Islet precursor cell (in vitro differentiated cells): ENCODE measurements at regions not wholly inside any gene's neighbourhood (a gene's known extent, or its start where the extent isn't known, plus 50 kb on each side); places are given as distances from the start of the nearest gene placed in this dataset.
"Not testable (repeated sequence)": the region's sequence is repeated elsewhere in the genome, so short reads cannot be mapped to it uniquely, and the experiment has no call there.

Experiments used
- DNase-seq: peaks from one replicate; pipeline ENCODE4 v3.0.0-alpha.2; 2018

- peak; percentile 68 for DNase-seq
Observed at GRCh38 chr2:51795248-51795888, 763.4 kb upstream of the NRXN1 start.

DNA sequence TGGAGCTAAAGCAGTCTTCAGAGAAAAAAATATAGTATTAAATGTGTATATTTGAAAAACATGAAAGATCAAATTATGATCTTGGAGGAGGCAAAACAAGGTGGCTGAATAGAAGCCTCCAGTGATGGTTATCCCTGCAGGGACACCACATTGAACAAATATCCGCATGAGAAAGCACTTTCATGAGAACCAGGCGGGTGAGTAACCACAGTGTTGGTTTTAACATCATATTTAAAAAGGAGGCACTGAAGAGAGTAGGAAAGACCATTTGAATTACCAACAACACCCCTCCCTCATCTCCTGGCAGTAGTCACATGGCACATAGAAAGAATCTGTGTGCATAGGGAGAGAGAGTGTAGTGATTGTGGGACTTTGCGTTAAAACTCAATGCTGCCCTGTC lies 759.6 kb upstream of the NRXN1 start:
- no peak for DNase-seq

DNA sequence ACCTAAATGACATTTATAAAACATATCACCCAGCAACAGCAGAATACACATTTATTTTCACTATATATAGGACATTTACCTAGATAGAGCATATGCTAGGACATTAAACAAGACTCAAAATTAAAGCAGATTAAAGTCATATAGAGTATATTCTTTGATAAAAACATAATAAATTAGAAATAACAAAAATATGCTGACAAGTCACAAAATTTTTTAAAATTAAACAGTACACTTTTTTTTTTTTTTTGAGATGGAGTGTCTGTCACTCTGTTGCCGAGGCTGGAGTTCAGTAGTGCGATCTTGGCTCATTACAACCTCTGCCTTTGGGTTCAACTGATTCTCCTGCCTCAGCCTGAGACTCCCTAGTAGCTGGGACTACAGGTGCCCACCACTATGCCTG lies 758.9 kb upstream of the NRXN1 start:
- no peak for DNase-seq

DNA sequence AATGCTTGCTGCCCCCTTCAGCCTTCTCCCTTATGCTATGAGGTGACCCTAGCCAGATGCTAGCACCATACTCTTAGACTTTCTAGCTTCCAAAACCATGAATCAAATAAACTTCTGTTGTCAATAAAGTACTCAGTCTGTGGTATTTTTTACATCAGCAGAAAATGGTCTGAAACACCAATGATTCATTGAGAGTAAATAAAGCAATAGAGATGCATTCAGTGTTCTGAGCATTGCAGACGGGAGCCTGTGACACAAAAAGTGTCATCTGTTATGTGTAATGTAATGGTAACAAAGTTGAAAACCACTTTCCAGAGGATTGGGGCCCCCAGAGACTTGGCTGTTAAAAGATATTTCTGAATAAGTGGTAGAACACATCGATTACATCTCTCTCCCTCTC lies 758.0 kb upstream of the NRXN1 start:
- DNase-seq, result no peak

DNA sequence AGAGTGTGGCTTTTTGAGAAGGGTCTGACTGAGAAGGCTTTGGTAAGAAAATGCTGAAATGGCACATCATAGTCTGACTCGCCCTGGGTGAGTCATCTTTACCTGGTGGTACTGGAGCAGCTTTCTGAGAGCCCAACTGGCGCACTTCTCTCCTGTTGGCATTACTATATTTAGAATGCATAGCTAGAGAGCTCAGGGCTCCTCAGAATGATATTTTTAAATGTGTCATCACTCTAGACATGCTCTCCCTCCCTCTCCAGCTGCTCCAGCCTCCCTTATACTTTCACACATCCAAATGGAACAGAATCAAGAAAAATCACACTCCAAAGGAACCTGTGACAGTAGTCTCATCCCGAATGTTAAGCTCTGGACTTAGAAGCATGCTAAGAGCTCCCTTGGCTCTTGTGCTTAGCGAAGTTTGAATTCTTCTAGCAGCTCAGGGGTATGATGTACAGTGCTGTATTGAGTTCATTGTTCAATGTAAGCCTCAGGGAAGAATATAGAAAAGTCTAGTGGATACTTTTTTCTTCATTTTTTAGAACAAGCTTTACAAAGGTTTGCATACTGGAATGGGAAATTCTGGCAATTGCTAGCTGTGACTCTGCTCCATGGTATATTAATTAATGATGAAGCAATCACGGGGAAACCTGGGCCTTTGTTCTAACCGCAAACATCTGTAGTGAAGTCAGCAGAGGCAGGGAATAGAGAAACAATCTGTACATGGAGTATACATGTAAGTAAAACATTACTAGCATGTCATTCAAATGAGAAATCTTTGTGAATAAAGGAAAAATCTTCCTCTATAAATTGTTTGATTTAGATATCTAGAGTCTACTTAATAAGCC lies 751.2 kb upstream of the NRXN1 start:
- DNase-seq, result no peak

GRCh38 chr2:51781691-51782090 lies 749.8 kb upstream of the NRXN1 start:
- DNase-seq, result no peak

DNA sequence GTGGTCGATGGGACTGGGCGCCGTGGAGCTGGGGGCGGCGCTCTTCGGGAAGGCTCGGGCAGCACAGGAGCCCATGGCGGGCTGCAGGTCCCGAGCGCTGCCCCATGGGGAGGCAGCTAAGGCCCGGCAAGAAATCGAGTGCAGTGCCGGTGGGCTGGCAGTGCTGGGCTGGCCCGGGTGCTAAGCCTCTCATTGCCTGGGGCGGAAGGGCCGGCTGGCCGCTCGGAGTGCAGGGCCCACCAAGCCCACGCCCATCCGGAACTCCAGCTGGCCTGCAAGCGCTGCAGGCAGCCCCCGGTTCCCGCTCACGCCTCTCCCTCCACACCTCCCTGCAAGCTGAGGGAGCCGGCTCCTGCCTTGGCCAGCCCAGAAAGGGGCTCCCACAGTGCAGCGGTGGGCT lies 748.4 kb upstream of the NRXN1 start:
- no peak for DNase-seq

GRCh38 chr2:51779723-51780122 lies 747.8 kb upstream of the NRXN1 start:
- DNase-seq, result not testable (repeated sequence)

DNA sequence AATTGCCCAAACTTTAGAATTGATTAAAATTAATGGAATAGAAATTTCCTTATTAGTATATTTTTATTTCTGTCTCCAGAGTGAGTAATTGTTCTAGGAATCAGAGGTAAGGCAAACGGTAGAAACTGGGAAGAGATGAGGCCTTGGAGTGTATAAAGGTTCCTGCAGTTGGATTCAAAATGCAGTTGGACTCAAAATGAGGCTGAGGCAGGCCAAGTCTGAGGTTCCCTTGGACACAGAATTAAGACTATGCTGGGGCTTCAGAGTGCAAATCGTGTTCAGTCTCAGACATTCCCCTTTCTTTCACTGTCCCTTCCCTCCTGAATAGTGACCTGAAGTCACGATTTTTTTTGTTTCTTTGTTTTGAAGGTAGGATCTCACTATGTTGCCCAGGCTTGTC lies 746.9 kb upstream of the NRXN1 start:
- no peak for DNase-seq

DNA sequence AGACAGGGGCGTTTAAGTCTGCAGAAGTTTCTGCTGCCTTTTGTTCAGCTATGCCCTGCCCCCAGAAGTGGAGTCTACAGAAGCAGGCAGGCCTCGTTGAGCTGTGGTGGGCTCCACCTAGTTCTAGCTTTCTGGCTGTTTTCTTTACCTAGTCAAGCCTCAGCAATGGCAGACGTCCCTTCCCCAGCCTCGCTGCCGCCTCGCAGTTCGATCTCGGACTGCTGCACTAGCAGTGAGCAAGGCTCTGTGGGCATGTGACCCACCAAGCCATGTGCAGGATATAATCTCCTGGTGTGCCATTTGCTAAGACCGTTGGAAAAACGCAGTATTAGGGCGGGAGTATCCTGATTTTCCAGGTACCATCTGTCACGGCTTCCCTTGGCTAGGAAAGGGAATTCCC lies 742.7 kb upstream of the NRXN1 start:
- not testable (repeated sequence) for DNase-seq

- DNase-seq, result no peak
Observed at GRCh38 chr2:51760441-51760840, 728.5 kb upstream of the NRXN1 start.

GRCh38 chr2:51758081-51758480 lies 726.1 kb upstream of the NRXN1 start:
- DNase-seq, result no peak

DNA sequence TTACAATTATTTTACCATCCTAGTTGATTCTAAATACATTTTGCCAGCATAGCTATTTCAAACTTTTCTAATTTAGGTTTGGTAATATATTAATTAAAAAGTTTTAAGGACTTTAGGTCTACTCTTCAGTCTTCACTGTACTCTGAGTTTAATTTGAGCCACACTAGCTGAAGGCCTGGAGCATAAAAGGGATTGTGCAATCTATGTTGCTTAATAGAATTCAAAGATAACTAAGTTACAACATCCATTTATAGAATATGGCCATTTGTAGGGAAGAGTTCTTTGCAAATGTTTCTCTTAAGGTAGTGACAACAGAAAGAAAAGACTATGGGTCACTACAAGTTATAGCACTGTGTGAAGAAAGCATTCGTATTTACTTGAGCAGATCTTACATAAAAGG lies 702.2 kb upstream of the NRXN1 start:
- DNase-seq, result no peak

- DNase-seq, result no peak
Observed at GRCh38 chr2:51723691-51724090, 691.8 kb upstream of the NRXN1 start.

- DNase-seq, result no peak
Observed at GRCh38 chr2:51722311-51722710, 690.4 kb upstream of the NRXN1 start.

- no peak for DNase-seq
Observed at GRCh38 chr2:51720826-51721225, 688.9 kb upstream of the NRXN1 start.

GRCh38 chr2:51718881-51719280 lies 686.9 kb upstream of the NRXN1 start:
- DNase-seq, result no peak

- DNase-seq, result no peak
Observed at GRCh38 chr2:51717312-51717711, 685.4 kb upstream of the NRXN1 start.

DNA sequence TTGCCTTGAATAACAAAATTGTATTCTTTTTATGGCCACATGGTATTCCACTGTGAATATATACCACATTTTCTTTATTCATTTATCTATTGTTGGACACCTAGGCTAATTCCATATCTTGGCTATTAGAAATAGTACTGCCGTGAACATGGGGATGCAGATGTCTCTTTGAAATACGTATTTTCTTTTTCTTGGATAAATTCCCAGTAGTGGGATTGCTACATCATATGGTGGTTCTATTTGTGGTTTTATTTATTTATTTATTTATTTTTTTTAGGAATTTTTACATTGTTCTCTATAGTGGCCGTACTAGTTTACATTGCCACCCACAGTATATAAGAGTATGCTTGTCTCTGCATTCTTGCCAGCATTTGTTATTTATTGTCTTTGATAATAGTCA lies 679.8 kb upstream of the NRXN1 start:
- no peak for DNase-seq

DNA sequence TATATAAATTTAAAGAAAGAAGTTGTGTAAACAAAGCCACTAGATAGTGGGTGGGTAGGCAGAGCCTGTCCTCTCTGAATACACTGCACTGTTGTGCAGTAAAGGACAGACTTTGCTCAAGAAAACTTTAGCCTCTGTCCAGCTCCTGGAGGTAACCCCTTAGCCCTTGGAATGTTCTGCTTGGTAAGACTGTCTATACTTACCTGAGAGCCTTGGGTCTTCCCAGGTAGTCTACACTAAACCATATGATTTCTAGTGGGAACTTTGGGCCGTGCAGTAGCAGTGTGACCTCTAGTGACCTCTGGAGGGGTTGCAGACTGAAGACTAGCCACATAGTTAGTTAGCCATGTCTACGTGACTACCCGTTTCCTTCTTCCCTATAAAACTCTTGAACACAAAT lies 678.3 kb upstream of the NRXN1 start:
- DNase-seq, result peak; percentile 60

GRCh38 chr2:51707625-51708024 lies 675.7 kb upstream of the NRXN1 start:
- no peak for DNase-seq

GRCh38 chr2:51706220-51706619 lies 674.3 kb upstream of the NRXN1 start:
- DNase-seq, result no peak

GRCh38 chr2:51705417-51705816 lies 673.5 kb upstream of the NRXN1 start:
- DNase-seq, result no peak

DNA sequence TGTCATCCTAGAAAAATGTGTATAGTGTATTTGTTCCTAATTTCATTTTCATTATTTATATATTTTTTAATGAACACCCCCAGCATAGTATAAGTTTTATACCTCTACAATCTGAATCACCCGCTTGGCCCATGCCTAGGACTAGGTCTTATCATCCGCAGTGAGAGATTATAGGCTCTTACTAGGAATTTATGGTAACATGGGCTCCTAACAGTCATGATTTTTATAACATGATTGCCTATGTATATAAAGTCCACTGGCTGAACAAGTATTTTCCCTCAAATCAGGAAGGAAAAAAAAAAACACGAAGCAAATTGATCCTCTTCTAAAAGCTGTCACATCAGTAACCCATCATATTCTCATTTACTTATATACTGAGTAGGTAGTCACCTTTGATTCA lies 666.1 kb upstream of the NRXN1 start:
- DNase-seq, result no peak

- no peak for DNase-seq
Observed at GRCh38 chr2:51697095-51697494, 665.2 kb upstream of the NRXN1 start.
